Right lobe of liver (tissue), 6 donors: ENCODE measurements at regions not wholly inside any gene's neighbourhood (a gene's known extent, or its start where the extent isn't known, plus 50 kb on each side); places are given as distances from the start of the nearest gene placed in this dataset.
"Not testable (repeated sequence)": the region's sequence is repeated elsewhere in the genome, so short reads cannot be mapped to it uniquely, and the experiment has no call there.

Source experiments
- ATAC-seq, 4 donors: fragments of 200-7000 bp; cut with Tn5 transposase; one replicate each; pipeline ENCODE4 v1.9.1; 2020; ENCODE audit warnings: mild to moderate bottlenecking in 4 of 4, moderate library complexity in 4 of 4
- DNase-seq, 3 donors: peaks; one replicate each; pipeline ENCODE4 v3.0.0-alpha.2; 2020
- H3K27ac ChIP-seq, 3 donors: fragments of 200-600 bp; one replicate each; pipeline ENCODE4 v1.8.0; 2022
- H3K27me3 ChIP-seq, 2 donors: fragments of 200-600 bp; one replicate each; pipeline ENCODE4 v1.8.0; 2022
- H3K36me3 ChIP-seq, 4 donors: fragments of 200-600 bp; sonication (generic) in 1 of 4; one replicate each; pipeline versions ENCODE4 v1.5.1 to v1.8.0; 2017 to 2022; ENCODE audit warnings: control low read depth in 1 of 4
- H3K4me1 ChIP-seq, 4 donors: fragments of 200-600 bp; sonication (generic) in 1 of 4; one replicate each; pipeline versions ENCODE4 v1.5.1 to v1.8.0; 2017 to 2022; ENCODE audit warnings: control low read depth in 1 of 4
- H3K4me3 ChIP-seq, 3 donors: fragments of 200-600 bp; one replicate each; pipeline ENCODE4 v1.8.0; 2022
- H3K9me3 ChIP-seq, 4 donors: fragments of 200-600 bp; sonication (generic) in 1 of 4; one replicate each; pipeline versions ENCODE4 v1.5.1 to v1.8.0; 2017 to 2022; ENCODE audit warnings: control low read depth in 1 of 4
- CTCF ChIP-seq, 4 donors: fragments of 200-600 bp in 3 of 4; fragments of 450-650 bp in 1 of 4; IDR thresholded peaks; one replicate each; pipeline versions ENCODE4 v1.5.1 to v1.8.0; 2016 to 2022; ENCODE audit warnings: antibody characterized with exemption in 4 of 4, mild to moderate bottlenecking in 2 of 4
- POLR2A ChIP-seq: fragments of 450-650 bp; IDR thresholded peaks from one replicate; pipeline ENCODE4 v1.6.1; 2017; ENCODE audit warnings: antibody characterized with exemption, mild to moderate bottlenecking
- WGBS: methylation state at CpG from one replicate; pipeline ENCODE4 v1.1.6; 2018; ENCODE audit warnings: low coverage, low lambda C conversion rate; ENCODE audit not compliant: insufficient coverage; ENCODE audit errors: missing lambda C conversion rate; 5-methylcytosine and 5-hydroxymethylcytosine counted together
- intact Hi-C, 2 donors: fragments of 100-400 bp; cut with DNase I; formaldehyde crosslinking; loops; one replicate each; pipeline versions ENCODE4 v1.11.2 to v1.14.1; 2022
- donor health status: DM: no; HTN: yes; CAD: no.
- donor health status: DM: no; HTN: no; CAD: no.
- donor health status: DM: no; HTN: no; CAD: no.
- donor health status: DM: no; HTN: yes; CAD: no.
- donor health status: DM: no; HTN: yes; CAD: no.

- intact Hi-C loops: no loop called here
Observed at GRCh38 chr3:86837871-86838270, 153.1 kb downstream of the VGLL3 start.

GRCh38 chr3:86830566-86830965, 160.4 kb downstream of the VGLL3 start:
- no peaks in the 10 kb centered on the region for H3K36me3 ChIP-seq
- TF ChIP-seq CTCF (IDR thresholded peaks at IDR 0.05): no peak
- TF ChIP-seq POLR2A: no peak
- intact Hi-C loops: no loop called here
- no peaks in the 10 kb centered on the region for H3K27me3 ChIP-seq
- H3K27ac ChIP-seq: no peak overlapping the region
- no peak overlapping the region for H3K4me3 ChIP-seq
- WGBS: 26% methylated on average over 1 of the region's 1 CpG
- ATAC-seq (no peak), DNase-seq (no peak)
- H3K9me3 ChIP-seq: no peaks in the 10 kb centered on the region
- H3K4me1 ChIP-seq: no peaks in the 10 kb centered on the region

More at GRCh38 chr3:86837871-86838270, 153.1 kb downstream of the VGLL3 start:
- H3K9me3 ChIP-seq: no peaks in the 10 kb centered on the region
- DNase-seq (no peak), ATAC-seq (no peak)
- TF ChIP-seq POLR2A: no peak
- no peak for TF ChIP-seq CTCF (IDR thresholded peaks at IDR 0.05)
- H3K4me1 ChIP-seq: no peaks in the 10 kb centered on the region
- no peak overlapping the region for H3K4me3 ChIP-seq
- no peaks in the 10 kb centered on the region for H3K36me3 ChIP-seq
- no peaks in the 10 kb centered on the region for H3K27me3 ChIP-seq
- no peak overlapping the region for H3K27ac ChIP-seq
- 86% methylated on average over 1 of the region's 1 CpG for WGBS

- DNase-seq: no peak
- intact Hi-C loops: no loop called here
Observed at GRCh38 chr3:86828751-86829150, 162.2 kb downstream of the VGLL3 start.

GRCh38 chr3:86827582-86827981, 163.4 kb downstream of the VGLL3 start:
- WGBS: 61% methylated on average over 8 of the region's 10 CpGs
- DNase-seq: not testable (repeated sequence)

More at GRCh38 chr3:86828751-86829150, 162.2 kb downstream of the VGLL3 start:
- Histone ChIP-seq H3K9me3 (no peaks in the 10 kb centered on the region), H3K4me3 (no peak overlapping the region), H3K4me1 (no peaks in the 10 kb centered on the region), H3K27ac (no peak overlapping the region), H3K36me3 (no peaks in the 10 kb centered on the region), H3K27me3 (no peaks in the 10 kb centered on the region)
- TF ChIP-seq POLR2A (no peak), CTCF (IDR thresholded peaks at IDR 0.05) (no peak)
- whole genome bisulfite sequencing: 64% methylated on average over 3 of the region's 3 CpGs
- ATAC-seq: no peak

GRCh38 chr3:86826292-86826691, 164.7 kb downstream of the VGLL3 start:
- DNase-seq (no peak), ATAC-seq (no peak)
- no peak for TF ChIP-seq POLR2A
- TF ChIP-seq CTCF (IDR thresholded peaks at IDR 0.05): no peak
- Histone ChIP-seq H3K27ac (no peak overlapping the region), H3K4me3 (no peak overlapping the region), H3K27me3 (no peaks in the 10 kb centered on the region), H3K4me1 (no peaks in the 10 kb centered on the region), H3K9me3 (no peaks in the 10 kb centered on the region), H3K36me3 (no peaks in the 10 kb centered on the region)
- intact Hi-C loops: no loop called here
- WGBS: 93% methylated on average over 4 of the region's 4 CpGs

More at GRCh38 chr3:86827582-86827981, 163.4 kb downstream of the VGLL3 start:
- H3K4me3 ChIP-seq, intact Hi-C loops, H3K27me3 ChIP-seq, H3K4me1 ChIP-seq, ATAC-seq, H3K36me3 ChIP-seq, H3K9me3 ChIP-seq, H3K27ac ChIP-seq: not testable (repeated sequence)
